CD4-positive, alpha-beta T cell treated with Interleukin-2 at 100 ng/mL for 4 hours (primary cell): ENCODE measurements at regions not wholly inside any gene's neighbourhood (a gene's known extent, or its start where the extent isn't known, plus 50 kb on each side); places are given as distances from the start of the nearest gene placed in this dataset.
"Not testable (repeated sequence)": the region's sequence is repeated elsewhere in the genome, so short reads cannot be mapped to it uniquely, and the experiment has no call there.

ENCODE experiments used
- DNase-seq: peaks from one replicate; pipeline ENCODE4 v3.0.0-alpha.2; 2020; ENCODE audit warnings: low spot score

DNA sequence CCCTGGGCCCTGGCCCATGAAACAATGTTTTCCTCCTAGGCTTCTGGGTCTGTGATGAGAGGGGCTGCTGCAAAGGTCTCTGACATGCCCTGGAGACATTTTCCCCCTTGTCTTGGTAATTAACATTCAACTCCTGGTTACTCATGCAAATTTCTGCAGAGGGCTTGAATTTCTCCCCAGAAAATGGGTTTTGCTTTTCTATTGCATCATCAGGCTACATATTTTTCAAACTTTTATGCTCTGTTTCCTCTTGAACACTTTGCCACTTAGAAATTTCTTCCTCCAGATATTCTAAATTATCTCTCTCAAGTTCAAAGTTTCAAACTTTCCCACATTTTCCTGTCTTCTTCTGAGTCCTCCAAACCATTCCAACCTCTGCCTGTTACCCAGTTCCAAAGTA lies 98.2 kb upstream of the TCF21 start:
- not testable (repeated sequence) for DNase-seq

DNA sequence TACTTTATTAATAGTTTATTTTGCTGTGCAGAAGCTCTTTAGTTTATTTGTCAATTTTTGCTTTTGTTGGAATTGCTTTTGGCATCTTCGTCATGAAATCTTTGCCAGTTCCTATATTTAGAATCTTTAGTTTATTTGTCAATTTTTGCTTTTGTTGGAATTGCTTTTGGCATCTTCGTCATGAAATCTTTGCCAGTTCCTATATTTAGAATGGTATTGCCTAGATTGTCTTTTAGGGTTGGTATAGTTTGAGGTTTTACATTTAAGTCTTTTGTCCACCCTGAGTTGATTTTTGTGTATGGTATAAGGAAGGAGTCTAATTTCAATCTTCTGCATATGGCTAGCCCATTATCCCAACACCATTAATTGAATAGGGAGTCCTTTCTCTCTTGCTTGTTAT lies 93.9 kb upstream of the TCF21 start:
- DNase-seq, result not testable (repeated sequence)

DNA sequence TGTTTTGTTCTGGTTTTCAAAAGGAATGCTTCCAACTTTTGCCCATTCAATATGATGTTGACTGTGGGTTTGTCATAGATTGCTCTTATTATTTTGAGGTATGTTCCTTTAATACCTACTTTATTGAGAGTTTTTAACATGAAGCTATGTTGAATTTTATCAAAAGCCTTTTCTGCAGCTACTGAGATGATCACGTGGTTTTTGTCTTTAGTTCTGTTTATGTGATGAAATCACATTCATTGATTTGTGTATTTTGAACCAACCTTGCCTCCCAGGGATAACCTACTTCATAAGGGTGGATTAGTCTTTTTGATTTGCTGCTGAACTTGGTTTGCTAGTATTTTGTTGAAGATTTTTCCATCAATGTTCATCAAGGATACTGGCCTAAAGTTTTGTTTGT lies 92.7 kb upstream of the TCF21 start:
- DNase-seq, result no peak

DNA sequence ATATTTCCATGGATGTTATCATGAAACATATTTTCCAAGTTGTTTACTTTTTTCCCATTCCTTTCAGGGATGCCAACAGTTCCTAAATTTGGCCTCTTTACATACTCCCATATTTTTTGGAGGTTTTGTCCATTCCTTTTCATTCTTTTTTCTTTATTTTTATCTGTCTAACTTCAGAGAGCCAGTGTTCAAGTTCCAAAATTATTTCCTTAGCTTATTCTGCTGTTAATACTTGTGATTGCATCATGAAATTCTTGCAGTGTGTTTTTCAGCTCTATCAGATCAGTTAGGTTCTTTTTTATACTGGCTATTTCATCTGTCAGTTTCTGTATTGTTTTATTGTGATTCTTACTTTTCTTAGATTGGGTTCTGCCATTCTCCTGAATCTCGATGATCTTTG lies 89.9 kb upstream of the TCF21 start:
- no peak for DNase-seq

DNA sequence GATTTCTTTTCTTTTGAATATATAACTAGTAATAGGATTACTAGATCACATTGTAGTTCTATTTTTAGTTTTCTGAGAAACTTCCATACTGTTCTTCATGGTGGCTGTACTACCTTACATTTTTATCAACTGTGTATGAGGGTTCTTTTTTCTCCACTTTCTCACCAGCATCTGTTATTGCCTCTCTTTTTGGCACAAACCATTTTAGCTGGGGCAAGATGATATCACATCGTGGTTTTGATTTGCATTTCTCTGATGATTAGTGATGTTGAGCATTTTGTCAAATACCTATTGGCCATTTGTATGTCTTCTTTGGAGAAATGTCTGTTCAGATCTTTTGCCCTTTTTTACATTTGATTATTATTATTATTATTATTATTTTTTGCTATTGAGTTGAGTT lies 86.1 kb upstream of the TCF21 start:
- DNase-seq, result no peak

DNA sequence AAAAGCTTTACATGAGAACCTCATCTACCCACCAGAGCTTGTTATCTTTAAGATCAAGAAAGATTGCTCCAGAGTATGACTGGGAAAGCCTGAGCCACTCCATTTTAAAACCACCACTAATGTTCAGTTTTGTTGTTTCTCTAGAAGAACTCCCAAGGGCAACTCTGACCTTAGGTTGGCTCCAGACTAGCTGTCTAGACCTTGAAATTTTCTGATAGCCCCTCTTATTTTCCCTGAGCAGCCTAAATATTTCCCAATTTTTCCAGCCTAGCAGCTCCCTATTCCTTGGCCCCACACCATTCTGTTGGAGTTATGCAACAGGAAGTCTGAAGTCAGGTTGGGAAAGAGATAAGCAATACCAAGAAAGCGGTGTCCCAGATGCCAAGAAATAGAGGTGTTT lies 84.6 kb upstream of the TCF21 start:
- DNase-seq, result no peak

DNA sequence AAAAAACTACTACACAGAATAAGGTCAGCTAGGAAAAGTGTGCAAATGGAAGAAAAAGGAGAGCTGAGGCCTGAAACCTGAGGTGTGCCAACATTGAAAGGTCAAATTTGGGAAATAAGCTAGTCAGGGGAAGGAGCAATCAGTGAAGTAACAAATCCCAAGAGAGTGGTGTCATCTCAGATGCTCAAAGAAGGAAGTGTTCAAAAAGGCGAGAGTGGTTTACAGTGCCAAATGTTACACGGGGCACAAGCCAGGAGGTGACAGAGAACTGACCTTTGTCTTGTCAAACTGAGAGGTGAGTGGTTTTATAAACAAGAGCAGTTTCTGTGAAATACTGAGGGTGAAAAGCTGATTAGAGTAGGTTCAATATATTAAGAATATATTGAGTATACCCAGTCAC lies 83.0 kb upstream of the TCF21 start:
- no peak for DNase-seq

DNA sequence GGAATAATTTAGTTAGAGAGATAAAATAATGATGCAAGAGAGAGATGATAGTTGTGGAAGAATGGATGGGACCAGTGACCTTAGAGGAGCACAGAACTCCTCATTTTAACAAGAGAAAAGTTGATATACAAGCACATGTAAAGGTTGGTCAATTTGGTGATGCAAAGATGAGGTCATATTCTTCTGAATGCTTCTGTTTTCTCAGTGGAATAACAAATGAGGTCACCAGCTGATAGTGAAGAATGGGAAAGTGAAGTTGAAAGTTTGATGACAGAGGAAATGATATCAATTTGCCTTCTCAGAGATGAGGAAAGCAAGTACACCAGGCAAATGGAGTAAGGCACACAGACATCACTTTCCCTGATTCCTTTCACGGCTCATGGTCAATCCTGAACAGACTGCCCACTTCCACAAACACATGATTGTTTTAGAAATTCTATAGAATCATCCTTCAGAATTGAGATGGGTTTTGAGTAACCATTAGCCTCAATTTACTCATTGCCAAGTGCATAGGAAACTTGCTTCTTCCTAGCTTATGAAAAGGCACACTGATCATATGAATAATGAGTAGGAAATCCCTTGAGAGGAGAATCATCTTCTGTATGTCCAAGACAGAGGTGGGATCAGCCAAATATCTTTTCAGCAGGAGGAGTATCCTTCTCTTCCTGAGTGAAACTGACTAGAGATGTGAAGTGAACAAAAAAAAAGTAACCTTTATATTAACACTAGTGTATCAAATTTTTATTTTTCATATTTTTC lies 82.4 kb upstream of the TCF21 start:
- DNase-seq, result no peak

DNA sequence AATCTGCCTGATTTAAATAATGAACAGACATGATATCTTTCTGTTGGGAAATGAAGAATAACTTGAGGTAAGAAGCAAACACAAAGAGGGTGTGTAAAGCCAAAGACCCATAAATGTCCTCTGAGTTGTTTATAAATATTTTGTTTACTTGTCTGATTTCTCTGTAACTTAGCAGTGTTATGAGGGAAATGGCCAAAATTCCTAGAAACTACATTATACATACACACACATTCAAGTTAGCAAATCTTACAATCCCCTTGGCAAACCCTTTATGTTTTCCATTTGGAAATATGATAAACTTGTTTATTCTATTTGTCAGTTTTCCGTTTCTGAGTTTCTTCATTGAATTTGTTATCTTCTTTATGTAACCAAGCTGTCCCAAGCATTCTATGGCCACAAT lies 81.4 kb upstream of the TCF21 start:
- DNase-seq, result no peak

DNA sequence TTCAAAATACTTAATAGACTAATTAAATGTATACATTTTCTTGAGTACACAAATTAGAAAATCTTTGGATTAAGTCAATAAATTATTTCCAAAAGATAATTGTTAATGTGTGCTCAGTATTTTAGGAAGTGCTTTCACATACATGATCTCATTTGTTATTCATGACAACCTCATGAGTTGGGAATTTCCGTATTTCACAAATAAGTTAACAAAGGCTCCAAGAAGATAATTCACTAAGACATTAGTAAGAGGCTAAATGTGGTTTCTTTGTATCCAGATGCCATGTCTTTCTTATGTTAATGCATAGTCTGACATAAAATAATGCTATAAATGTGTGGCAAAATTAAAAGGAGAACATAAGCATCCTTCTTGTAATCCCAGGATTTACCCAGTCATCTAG lies 79.5 kb upstream of the TCF21 start:
- DNase-seq, result no peak

DNA sequence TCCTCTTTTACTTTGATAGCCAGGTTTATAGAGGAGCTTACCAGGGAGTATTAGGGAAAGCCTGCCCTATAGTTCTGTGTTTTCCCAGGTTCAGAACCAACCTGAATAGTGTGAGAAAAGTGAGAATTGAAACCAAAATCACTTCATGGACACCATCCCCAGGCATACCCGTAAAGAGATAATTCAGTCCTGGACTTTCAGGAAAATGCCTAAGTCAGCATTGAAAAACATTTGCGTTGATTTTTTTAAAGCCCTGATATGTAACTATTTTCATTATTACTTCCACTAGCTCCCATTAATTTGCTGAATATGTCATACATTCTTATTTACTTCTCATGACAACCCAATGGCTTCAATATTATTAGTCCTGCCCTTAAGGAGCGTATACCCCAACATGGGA lies 77.4 kb upstream of the TCF21 start:
- DNase-seq, result no peak

DNA sequence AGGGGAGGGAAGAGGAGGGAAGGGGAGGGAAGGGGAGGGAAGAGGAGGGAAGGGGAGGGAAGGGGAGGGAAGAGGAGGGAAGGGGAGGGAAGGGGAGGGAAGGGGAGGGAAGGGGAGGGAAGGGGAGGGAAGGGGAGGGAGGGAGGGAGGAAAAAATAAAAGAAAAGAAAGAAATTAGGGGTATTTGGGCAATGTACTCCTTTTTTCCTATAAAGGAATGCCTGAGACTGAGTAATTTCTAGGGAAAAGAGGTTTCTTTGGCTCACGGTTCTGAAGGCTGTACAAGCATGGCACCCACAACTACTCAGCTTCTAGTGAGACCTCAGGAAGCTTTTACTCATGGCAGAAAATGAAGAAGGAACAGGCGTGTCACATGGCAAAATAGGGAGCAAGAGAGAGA lies 76.5 kb upstream of the TCF21 start:
- not testable (repeated sequence) for DNase-seq

DNA sequence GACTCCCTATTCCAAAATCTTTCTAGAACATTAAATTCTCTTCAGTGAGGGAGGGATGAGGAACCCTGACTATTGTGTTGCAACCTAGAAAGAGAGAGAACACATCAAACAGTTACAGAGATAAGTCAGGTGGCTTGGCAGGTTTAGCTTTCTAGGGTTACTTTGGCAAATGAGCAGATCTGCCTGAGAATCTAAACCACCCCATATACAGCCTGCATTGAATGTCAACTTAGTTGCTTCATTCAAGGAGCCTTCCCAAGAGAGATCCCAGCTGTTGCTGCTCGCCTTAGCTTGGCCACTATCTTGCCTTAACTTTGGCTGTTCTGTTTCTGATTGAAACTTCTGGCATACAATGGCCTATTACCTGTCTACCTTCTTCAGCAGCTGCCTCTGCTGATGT lies 74.7 kb upstream of the TCF21 start:
- DNase-seq, result no peak

DNA sequence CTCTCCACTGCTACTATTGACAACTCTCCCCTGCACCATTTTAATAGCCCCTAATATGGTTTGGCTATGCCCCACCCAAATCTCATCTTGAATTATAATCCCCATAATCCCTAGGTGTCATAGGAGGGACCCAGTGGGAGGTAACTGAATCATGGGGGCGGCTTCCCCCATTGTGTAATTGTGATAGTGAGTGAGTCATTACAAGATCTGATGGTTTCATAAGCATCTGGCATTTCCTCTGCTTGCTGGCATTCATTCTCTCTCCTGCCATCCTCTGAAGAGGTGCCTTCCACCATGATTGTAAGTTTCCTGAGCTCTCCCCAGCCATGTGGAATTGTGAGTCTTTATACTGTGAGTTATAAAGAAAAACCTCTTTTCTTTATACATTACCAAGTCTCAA lies 74.1 kb upstream of the TCF21 start:
- no peak for DNase-seq

DNA sequence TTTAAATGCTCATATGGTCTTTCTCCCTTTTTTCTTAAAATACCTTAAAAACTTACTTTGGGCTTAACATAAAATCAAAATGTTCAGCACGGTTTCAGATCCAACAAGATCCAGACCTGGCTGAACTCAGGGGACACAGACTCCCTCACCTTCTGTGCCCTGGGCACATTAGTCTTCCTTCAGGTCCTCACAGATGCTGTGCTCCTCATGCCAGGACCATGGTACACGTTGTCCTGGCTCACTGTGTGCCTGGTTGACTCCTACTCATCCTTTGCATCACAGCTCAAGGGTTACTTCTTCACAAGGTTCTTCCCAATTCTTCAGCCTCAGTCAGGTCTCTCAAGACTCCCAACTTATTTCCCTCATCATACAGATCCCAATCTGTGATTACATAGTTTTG lies 73.6 kb upstream of the TCF21 start:
- DNase-seq, result no peak

DNA sequence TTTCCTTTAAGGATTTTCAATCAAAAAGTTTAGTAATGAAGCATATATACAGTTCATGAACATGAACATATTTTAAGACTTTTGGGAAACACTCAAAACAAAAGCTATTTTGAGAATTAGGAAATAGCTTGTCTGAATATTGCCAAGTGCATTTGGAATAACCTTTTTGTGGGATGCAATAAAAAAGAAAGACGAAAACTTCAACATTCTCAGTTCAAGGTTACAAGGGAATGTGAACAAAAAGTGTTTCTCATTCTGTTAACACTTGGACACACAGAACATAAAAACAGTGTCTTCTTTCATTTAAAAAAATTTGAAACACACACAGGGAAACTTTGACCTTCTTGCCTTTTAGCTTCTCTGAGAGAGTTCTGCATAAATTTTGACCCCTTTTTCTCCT lies 72.7 kb upstream of the TCF21 start:
- DNase-seq, result no peak

DNA sequence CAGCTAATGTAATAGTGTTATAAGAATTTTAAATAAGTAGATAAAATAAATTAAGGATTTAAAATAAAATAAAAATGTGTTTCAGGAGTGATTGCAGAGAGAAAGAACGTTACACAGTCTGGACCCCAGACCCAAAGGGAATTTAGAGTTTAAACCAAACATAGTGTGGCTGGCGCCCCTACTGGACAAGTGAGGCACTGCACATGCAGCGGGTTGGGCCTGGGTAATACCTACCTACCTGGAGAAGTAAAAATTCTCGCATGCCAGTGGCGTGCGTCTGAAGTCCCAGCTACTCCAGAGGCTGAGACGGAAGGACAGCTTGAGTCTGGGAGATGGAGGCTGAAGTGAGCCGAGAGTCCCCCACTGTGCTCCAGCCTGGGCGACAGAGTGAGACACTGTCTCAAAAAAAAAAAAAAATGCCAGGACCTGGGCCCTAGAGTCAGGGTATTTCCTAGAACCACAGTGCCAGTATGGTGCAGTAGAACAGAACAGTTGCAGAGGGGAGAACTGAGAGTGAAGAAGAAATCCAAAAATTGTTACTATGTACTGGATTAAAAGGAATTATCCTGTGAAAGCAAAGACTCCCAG lies 71.4 kb upstream of the TCF21 start:
- DNase-seq, result peak; percentile 21

DNA sequence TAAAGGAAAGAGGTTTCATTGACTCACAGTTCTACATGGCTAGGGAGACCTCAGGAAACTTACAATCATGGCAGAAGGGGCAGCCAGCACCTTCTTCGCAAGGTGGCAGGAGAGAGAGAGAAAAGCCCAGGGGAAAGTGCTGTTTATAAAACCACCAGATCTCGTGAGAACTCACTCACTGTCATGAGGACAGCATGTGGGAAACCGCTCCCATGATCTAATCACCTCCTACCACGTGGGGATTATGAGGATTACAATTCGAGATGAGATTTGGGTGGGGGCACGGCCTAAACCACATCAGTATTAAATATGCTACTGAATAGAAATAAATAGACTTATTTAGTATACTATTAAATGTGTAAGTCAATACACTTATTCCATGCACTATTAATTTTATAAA lies 70.6 kb upstream of the TCF21 start:
- DNase-seq, result no peak

DNA sequence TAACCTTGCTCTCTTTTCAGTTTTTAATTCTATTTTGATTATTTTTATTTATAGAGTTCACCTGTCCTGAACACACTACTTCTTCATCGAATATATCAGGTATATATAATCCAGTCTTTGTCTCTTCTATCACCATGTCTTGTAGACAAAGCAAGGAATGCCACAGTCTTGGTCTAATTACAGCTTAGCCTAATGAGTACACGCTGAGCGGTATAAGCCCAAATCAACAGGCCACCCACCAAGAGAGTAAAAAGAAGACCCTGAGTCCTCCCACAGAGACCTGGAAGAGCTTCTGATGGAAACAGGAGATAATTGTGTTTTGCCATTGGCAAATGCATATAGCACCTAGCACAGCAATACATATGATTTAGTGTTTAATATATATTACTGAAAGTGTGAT lies 68.7 kb upstream of the TCF21 start:
- DNase-seq, result no peak

DNA sequence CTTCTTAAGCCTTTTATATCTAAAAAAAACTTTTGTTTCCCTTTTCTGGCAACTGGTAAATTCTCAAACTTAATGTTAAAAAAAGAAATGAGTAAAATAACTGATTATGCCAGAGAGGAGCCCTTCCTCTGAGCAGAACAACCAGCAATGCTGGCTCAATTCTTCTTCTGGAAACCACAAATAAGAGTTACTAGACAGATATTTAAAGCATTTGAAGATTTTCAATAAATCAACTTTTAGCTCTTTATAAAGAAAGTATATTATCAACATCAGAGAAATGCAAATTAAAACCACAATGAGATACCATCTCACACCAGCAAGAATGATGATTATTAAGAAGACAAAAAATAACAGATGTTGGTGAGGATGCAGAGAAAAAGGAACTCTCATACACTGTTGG lies 61.1 kb upstream of the TCF21 start:
- DNase-seq, result no peak

DNA sequence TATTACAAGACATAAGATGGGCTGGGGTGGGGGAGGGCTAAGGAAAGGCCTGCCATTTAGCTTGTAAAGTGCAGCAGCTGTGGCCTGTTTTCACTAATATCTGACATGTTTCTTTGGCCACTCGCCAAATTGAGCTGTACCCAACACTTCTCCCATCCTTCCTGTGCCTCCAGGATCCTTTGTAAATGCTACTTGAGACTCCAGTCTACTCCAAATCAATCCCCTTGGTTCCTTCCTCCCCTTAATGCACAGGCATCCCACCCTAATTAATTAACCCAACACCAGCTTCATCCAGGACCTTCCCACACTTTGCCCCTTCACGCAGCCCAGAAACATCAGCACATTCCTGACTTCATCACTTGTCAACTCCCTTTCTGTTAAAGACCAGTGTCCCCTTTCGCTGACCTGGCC lies 55.0 kb upstream of the TCF21 start:
- no peak for DNase-seq

DNA sequence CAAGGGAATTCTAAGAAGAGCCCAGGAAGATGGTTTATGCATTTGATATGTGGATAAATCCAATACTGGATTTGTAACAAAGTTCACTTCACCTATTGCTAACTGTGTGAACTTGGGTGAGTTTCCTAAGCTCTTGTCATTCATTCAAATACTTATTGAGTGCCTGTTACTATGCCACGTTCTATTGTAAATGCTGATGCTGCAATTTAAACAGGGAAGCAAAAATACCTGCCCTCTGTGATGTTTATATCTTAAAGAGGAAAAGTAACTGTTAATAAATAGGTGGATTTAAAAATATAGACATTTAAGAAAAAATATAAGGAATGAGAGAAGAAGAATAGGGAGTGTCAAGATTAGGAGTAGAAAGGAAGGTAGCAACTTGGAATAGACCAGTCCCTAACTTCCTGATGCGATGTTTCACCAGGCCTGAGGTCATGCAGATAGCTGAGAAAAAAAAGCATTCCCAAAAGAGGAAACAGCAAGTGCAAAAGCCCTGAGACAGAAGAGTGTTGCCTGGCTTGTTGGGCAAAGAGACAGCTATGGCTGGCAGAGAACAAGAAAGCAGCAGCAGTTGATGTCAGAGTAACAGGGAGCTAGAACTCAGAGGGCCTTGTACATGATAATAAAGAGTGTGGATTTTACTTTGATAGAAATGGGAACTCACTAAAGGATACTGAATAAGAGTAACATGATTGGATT lies 54.3 kb upstream of the TCF21 start:
- DNase-seq, result no peak

DNA sequence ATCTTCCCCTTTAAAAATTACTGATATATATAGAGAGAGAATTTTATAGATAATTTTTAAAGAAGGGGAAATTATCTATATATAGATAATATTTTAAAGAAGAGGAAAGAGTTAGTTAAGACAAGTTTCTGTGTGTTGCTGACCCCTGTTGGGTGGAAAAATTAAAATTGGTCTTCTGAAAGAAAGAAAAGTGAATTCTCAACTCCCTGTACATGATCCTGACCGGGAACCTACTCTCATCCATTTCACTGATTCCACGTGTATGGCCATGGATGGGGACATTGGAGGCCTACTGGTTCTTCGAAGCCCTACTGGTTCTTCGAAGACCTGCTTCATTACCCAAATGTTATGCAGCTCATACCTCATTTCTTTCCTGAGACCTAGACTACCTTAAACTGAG lies 53.0 kb upstream of the TCF21 start:
- no peak for DNase-seq
